K562 (cell line): ENCODE measurements at regions not wholly inside any gene's neighbourhood (a gene's known extent, or its start where the extent isn't known, plus 50 kb on each side); places are given as distances from the start of the nearest gene placed in this dataset.

Experiments
- ATAC-seq: fragments of 200-7000 bp; cut with Tn5 transposase; 3 replicates; pipeline ENCODE4 v1.9.1; 2020; ENCODE audit warnings: moderate library complexity
- BruUV-seq: library from RNA; stranded (reverse); fragments of 400-500 nt; replicated peaks from 2 replicates; lab custom pipeline; 2021; lab: Mats Ljungman, UMichigan
- CTCF ChIA-PET: fragments of 300-600 bp; formaldehyde crosslinking; extraction: SDS; loops from one replicate; lab custom pipeline; 2021; ENCODE audit warnings: low intra/inter-chr PET ratio; lab: Yijun Ruan, JAX
- POLR2A ChIA-PET: fragments of 300-600, 350-650 bp; sonication (Branson Sonifier 250); formaldehyde crosslinking; extraction: SDS; loops from one replicate; lab custom pipeline; 2021; ENCODE audit warnings: antibody characterized with exemption, inconsistent platforms; lab: Yijun Ruan, JAX
- DNase-seq, 4 experiments: peaks; one replicate each; pipeline versions ENCODE4 v3.0.0 to v3.0.0-alpha.2; 2011 to 2018; ENCODE audit warnings: low spot score in 3 of 4, mixed read lengths in 3 of 4; ENCODE audit errors: extremely low read depth in 1 of 4
- FAIRE-seq: peaks from 2 replicates; lab custom pipeline; 2011; peaks lifted over from hg19 to GRCh38; lab: Jason Lieb, UNC
- H2AFZ ChIP-seq: 2 replicates; pipeline ENCODE4 v1.6.0; 2011; ENCODE audit warnings: low read depth, low read length, control low read depth, inconsistent platforms
- H3K27ac ChIP-seq: fragments of 200-600 bp; 3 replicates; pipeline ENCODE4 v1.8.0; 2011; ENCODE audit warnings: low read depth, mild to moderate bottlenecking, control low read depth, inconsistent platforms, low read length, moderate library complexity, mixed read lengths; ENCODE audit errors: extremely low read depth
- H3K27me3 ChIP-seq, 2 experiments: fragments of 300-600 bp in 1 of 2; 2 replicates in 1 of 2; 3 replicates in 1 of 2; pipeline versions ENCODE4 v1.6.0 to v1.8.0; 2011; ENCODE audit warnings: inconsistent platforms in 2 of 2, low read length in 2 of 2, mild to moderate bottlenecking in 1 of 2, mixed read lengths in 1 of 2, moderate library complexity in 1 of 2; ENCODE audit not compliant: control insufficient read depth in 2 of 2, insufficient read depth in 2 of 2
- H3K36me3 ChIP-seq: fragments of 300-600 bp; 3 replicates; pipeline ENCODE4 v1.8.0; 2011; ENCODE audit warnings: mild to moderate bottlenecking, low read length, inconsistent platforms; ENCODE audit not compliant: control insufficient read depth, insufficient read depth
- H3K4me1 ChIP-seq, 2 experiments: fragments of 200-600 bp in 1 of 2; replicated peaks in 1 of 2; 2 replicates in 1 of 2; 3 replicates in 1 of 2; pipeline versions ENCODE4 v1.5.1 to v1.8.0; 2011; ENCODE audit warnings: inconsistent platforms in 2 of 2, low read length in 2 of 2, mild to moderate bottlenecking in 1 of 2, mixed read lengths in 1 of 2, moderate library complexity in 1 of 2; ENCODE audit not compliant: control insufficient read depth in 2 of 2, insufficient read depth in 2 of 2
- H3K4me2 ChIP-seq: 2 replicates; pipeline ENCODE4 v1.6.1; 2011; ENCODE audit warnings: low read length, control low read depth, inconsistent platforms, mixed read lengths; ENCODE audit not compliant: insufficient read depth
- H3K4me3 ChIP-seq: fragments of 200-600 bp; sonication (generic), shearing (Covaris generic); 2 replicates; pipeline ENCODE4 v1.5.1; 2016; ENCODE audit warnings: control low read depth, inconsistent platforms
- H3K79me2 ChIP-seq: fragments of 200-600 bp; 3 replicates; pipeline ENCODE4 v1.8.0; 2011; ENCODE audit warnings: low read length, inconsistent platforms; ENCODE audit not compliant: control insufficient read depth, insufficient read depth
- H3K9ac ChIP-seq, 2 experiments: 2 replicates each; pipeline versions ENCODE4 v1.6.0 to v1.6.1; 2011; ENCODE audit warnings: low read depth in 2 of 2, low read length in 2 of 2, control low read depth in 1 of 2, inconsistent platforms in 1 of 2, mild to moderate bottlenecking in 1 of 2, mixed read lengths in 1 of 2; ENCODE audit not compliant: insufficient read depth in 1 of 2
- H3K9me1 ChIP-seq: one replicate; pipeline ENCODE4 v1.6.0; 2011; ENCODE audit warnings: inconsistent platforms, mild to moderate bottlenecking, low read length, moderate library complexity; ENCODE audit not compliant: control insufficient read depth, insufficient read depth
- H3K9me3 ChIP-seq: replicated peaks from 2 replicates; pipeline ENCODE4 v1.5.1; 2011; ENCODE audit warnings: low read depth, low read length, inconsistent platforms; ENCODE audit not compliant: control insufficient read depth, insufficient read depth
- H4K20me1 ChIP-seq: replicated peaks from 2 replicates; pipeline ENCODE4 v1.6.1; 2011; ENCODE audit warnings: low read length, inconsistent platforms, mixed read lengths; ENCODE audit not compliant: control insufficient read depth, insufficient read depth
- BMI1 ChIP-seq: fragments of 150-350 bp; IDR thresholded peaks from 2 replicates; pipeline ENCODE4 v1.6.1; 2014; ENCODE audit warnings: low read length
- DNMT1 ChIP-seq: fragments of 450-650 bp; IDR thresholded peaks from 2 replicates; pipeline ENCODE4 v1.6.1; 2016; ENCODE audit warnings: antibody characterized with exemption, mild to moderate bottlenecking
- FOXP1 ChIP-seq: sonication (generic); formaldehyde crosslinking; IDR thresholded peaks from 2 replicates; pipeline ENCODE4 v1.8.0; 2022; ENCODE audit warnings: mild to moderate bottlenecking, missing genetic modification reagents
- HMGN3 ChIP-seq: IDR thresholded peaks from 2 replicates; pipeline ENCODE4 v1.6.1; 2011; ENCODE audit warnings: borderline replicate concordance, low read depth, mild to moderate bottlenecking, mixed read lengths, low read length; ENCODE audit not compliant: insufficient read length; ENCODE audit errors: extremely low read depth
- KLF1 ChIP-seq: fragments of 450-650 bp; IDR thresholded peaks from 2 replicates; pipeline ENCODE4 v1.6.1; 2016; ENCODE audit warnings: missing genetic modification characterization, missing compliant biosample characterization
- MEF2A ChIP-seq: IDR thresholded peaks from 2 replicates; pipeline ENCODE4 v1.6.1; 2011; ENCODE audit warnings: low read depth, mild to moderate bottlenecking, low read length, moderate library complexity; ENCODE audit not compliant: control insufficient read depth
- NFE2L1 ChIP-seq: fragments of 450-650 bp; IDR thresholded peaks from 2 replicates; pipeline ENCODE4 v1.6.1; 2016; ENCODE audit warnings: missing genetic modification characterization, low read depth, mild to moderate bottlenecking, missing compliant biosample characterization, moderate library complexity, borderline replicate concordance
- NR2F6 ChIP-seq: fragments of 450-650 bp; formaldehyde crosslinking; IDR thresholded peaks from 2 replicates; pipeline ENCODE4 v1.4.0; 2020; ENCODE audit warnings: mild to moderate bottlenecking
- WHSC1 ChIP-seq: IDR thresholded peaks from one replicate; pipeline ENCODE4 v1.6.1; 2012; ENCODE audit warnings: low read length, control low read depth, inconsistent platforms
- ZNF232 ChIP-seq: sonication (generic); formaldehyde crosslinking; IDR thresholded peaks from 2 replicates; pipeline ENCODE4 v1.8.0; 2022; ENCODE audit warnings: mild to moderate bottlenecking, missing genetic modification reagents
- WGBS: fragments of 100-300 bp; shearing (Covaris generic); methylation state at CpG from one replicate; pipeline ENCODE4 v1.1.6; 2016; ENCODE audit warnings: low coverage, mixed read lengths; ENCODE audit not compliant: insufficient coverage; ENCODE audit errors: missing lambda C conversion rate; 5-methylcytosine and 5-hydroxymethylcytosine counted together
- in situ Hi-C: fragments of 300-500 bp; cut with MboI; formaldehyde crosslinking; loops from 4 replicates; pipeline ENCODE4 v1.15.0; 2018; ENCODE audit warnings: inconsistent platforms, mixed read lengths
- intact Hi-C: fragments of 100-400 bp; cut with micrococcal nuclease; formaldehyde crosslinking; loops from 2 replicates; pipeline ENCODE4 v1.14.2; 2022
- TF ChIP-seq, protein P1 (sequence below): fragments of 250-450 bp; sonication (Bioruptor Pico); IDR thresholded peaks from 2 replicates; pipeline ENCODE4 v1.8.0; 2022; ENCODE audit warnings: inconsistent platforms
- TF ChIP-seq, protein P2 (sequence below): fragments of 450-650 bp; IDR thresholded peaks from 2 replicates; pipeline ENCODE4 v1.6.1; 2016; ENCODE audit warnings: missing biosample characterization, missing genetic modification characterization
- TF ChIP-seq, protein P3 (sequence below): sonication (generic); formaldehyde crosslinking; IDR thresholded peaks from 2 replicates; pipeline ENCODE4 v1.8.0; 2022; ENCODE audit warnings: missing genetic modification reagents, mild to moderate bottlenecking, borderline replicate concordance
- TF ChIP-seq, protein P4 (sequence below): fragments of 250-450 bp; sonication (Bioruptor Pico); IDR thresholded peaks from 2 replicates; pipeline ENCODE4 v1.5.0; 2021

DNA sequence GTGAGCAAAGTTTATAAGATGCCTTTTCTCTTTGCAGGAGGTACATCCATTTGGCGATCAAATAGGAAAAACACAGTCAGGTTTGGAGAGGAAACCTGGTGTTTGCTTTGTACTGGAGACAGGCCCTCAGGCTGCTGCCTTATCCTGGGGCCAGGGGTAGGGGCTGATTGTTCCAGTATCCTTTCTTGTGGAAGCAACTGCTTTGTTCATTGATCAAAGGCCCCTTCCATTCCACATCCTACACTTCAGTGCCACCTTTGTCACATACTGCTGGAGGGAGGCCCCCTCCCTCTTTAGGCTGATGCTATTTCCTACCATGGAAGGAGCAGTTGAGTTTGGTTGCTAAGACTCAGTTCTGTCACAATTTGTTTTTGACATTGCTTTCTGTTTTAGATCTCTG lies 778.1 kb downstream of the TLR4 start (continued):
- TF ChIP-seq, protein P1, sequence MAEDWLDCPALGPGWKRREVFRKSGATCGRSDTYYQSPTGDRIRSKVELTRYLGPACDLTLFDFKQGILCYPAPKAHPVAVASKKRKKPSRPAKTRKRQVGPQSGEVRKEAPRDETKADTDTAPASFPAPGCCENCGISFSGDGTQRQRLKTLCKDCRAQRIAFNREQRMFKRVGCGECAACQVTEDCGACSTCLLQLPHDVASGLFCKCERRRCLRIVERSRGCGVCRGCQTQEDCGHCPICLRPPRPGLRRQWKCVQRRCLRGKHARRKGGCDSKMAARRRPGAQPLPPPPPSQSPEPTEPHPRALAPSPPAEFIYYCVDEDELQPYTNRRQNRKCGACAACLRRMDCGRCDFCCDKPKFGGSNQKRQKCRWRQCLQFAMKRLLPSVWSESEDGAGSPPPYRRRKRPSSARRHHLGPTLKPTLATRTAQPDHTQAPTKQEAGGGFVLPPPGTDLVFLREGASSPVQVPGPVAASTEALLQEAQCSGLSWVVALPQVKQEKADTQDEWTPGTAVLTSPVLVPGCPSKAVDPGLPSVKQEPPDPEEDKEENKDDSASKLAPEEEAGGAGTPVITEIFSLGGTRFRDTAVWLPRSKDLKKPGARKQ = no peak
- TF ChIP-seq NR2F6 (CRISPR knock-in tag) = no peak
- TF ChIP-seq, all 486 proteins: peak for 0

DNA sequence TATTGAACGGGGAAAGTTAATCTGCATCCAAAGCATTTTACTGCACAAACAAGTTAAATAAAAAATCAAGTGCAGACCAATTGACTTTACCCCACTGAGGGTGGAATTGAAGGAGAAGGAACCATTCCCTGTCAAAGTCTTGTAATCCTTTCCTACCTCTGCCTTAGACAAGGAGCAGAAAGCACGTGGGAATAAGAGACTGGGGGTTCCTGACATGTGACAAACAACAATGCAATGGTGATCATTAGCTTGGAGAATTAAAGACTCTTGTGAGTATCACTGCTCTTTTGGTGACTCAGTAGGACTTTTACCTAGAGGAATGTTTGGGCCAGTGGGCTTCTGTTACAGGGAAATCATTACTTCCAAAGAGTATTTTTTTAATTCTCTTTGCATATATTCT lies 779.5 kb downstream of the TLR4 start:
- POLR2A ChIA-PET = no interaction called here
- BruUV-seq = no TSS peak
- no peaks in the 10 kb centered on the region for H3K9me1 ChIP-seq
- no peaks in the 10 kb centered on the region for H3K27me3 ChIP-seq
- no peak overlapping the region for H2AFZ ChIP-seq
- ATAC-seq (no peak), FAIRE-seq (no peak), DNase-seq (no peak)
- H3K79me2 ChIP-seq = no peaks in the 10 kb centered on the region
- H3K4me1 ChIP-seq = no peaks in the 10 kb centered on the region
- no peak overlapping the region for H3K9ac ChIP-seq
- CTCF ChIA-PET = no interaction called here
- intact Hi-C loops = no loop called here
- in situ Hi-C loops = no loop called here
- H4K20me1 ChIP-seq = no peaks in the 10 kb centered on the region
- H3K4me2 ChIP-seq = no peak overlapping the region
- WGBS = 0% methylated on average over 2 of the region's 2 CpGs
- no peaks in the 10 kb centered on the region for H3K36me3 ChIP-seq
- no peak overlapping the region for H3K4me3 ChIP-seq
- 0 out of 2 replicates have a peak, but pooled peaks cover 2% of the 10 kb centered on the region for H3K9me3 ChIP-seq
- no peak overlapping the region for H3K27ac ChIP-seq
- TF ChIP-seq MEF2A (no peak), FOXP1 (CRISPR knock-in tag) (no peak), KLF1 (no peak), BMI1 (no peak), HMGN3 (no peak), DNMT1 (no peak), ZNF232 (no peak), WHSC1 (no peak), NFE2L1 (tag) (no peak)
- TF ChIP-seq, protein P2, sequence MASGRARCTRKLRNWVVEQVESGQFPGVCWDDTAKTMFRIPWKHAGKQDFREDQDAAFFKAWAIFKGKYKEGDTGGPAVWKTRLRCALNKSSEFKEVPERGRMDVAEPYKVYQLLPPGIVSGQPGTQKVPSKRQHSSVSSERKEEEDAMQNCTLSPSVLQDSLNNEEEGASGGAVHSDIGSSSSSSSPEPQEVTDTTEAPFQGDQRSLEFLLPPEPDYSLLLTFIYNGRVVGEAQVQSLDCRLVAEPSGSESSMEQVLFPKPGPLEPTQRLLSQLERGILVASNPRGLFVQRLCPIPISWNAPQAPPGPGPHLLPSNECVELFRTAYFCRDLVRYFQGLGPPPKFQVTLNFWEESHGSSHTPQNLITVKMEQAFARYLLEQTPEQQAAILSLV (tag) = no peak
- TF ChIP-seq, protein P3, sequence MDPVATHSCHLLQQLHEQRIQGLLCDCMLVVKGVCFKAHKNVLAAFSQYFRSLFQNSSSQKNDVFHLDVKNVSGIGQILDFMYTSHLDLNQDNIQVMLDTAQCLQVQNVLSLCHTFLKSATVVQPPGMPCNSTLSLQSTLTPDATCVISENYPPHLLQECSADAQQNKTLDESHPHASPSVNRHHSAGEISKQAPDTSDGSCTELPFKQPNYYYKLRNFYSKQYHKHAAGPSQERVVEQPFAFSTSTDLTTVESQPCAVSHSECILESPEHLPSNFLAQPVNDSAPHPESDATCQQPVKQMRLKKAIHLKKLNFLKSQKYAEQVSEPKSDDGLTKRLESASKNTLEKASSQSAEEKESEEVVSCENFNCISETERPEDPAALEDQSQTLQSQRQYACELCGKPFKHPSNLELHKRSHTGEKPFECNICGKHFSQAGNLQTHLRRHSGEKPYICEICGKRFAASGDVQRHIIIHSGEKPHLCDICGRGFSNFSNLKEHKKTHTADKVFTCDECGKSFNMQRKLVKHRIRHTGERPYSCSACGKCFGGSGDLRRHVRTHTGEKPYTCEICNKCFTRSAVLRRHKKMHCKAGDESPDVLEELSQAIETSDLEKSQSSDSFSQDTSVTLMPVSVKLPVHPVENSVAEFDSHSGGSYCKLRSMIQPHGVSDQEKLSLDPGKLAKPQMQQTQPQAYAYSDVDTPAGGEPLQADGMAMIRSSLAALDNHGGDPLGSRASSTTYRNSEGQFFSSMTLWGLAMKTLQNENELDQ = no peak
- TF ChIP-seq, protein P4, sequence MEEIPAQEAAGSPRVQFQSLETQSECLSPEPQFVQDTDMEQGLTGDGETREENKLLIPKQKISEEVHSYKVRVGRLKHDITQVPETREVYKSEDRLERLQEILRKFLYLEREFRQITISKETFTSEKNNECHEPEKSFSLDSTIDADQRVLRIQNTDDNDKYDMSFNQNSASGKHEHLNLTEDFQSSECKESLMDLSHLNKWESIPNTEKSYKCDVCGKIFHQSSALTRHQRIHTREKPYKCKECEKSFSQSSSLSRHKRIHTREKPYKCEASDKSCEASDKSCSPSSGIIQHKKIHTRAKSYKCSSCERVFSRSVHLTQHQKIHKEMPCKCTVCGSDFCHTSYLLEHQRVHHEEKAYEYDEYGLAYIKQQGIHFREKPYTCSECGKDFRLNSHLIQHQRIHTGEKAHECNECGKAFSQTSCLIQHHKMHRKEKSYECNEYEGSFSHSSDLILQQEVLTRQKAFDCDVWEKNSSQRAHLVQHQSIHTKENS (CRISPR knock-in tag) = no peak
